Activated CD8-positive, alpha-beta memory T cell treated with anti-CD3 and anti-CD28 coated beads, Interleukin-2, amount 50 U/mL, for 4 hours (primary cell): ENCODE measurements at regions not wholly inside any gene's neighbourhood (a gene's known extent, or its start where the extent isn't known, plus 50 kb on each side); places are given as distances from the start of the nearest gene placed in this dataset.

Source experiments
- DNase-seq: peaks from one replicate; pipeline ENCODE4 v3.0.0-alpha.2; 2020

DNA sequence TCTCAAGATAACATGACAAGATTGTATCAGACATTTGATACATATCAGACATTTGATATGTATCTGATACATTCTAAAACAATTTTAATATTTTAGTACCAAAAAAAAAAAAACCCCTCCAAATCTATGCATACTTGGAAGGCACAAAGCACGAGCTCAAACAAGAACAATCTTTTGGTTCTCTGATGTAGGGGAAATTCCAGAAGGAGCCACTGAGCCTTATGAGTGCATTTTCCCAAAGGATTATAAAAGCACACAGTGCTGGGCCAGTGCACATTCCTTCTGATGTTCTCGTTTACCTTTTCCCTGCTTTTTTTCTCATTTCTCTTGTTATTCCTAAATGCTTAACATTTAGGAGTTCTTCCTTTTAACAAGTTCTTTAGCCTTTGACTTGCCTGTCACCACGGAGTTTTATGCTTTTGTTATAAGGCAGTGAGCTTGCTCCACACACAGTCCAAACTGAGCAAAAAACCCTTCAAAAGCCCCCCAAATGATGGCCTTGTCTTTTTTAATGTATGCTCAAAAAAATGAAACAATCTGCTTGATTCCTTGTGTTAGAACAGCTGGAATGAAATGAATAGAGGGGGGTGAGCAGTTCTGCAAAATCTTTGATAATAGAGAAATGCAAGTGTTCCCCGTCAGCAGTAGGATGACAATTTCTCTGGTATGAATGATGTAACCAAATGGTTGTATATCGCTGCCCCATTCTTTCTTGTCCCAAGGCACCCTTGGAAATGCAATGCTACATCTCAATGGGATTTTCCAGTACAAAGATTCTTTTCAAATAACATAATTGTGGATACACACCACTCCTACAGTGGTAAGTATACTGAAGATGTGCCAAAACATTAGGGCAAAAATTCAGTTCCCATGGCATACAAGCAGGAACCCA, 597.2 kb upstream of the ZEB2 start:
- DNase-seq, result no peak

DNA sequence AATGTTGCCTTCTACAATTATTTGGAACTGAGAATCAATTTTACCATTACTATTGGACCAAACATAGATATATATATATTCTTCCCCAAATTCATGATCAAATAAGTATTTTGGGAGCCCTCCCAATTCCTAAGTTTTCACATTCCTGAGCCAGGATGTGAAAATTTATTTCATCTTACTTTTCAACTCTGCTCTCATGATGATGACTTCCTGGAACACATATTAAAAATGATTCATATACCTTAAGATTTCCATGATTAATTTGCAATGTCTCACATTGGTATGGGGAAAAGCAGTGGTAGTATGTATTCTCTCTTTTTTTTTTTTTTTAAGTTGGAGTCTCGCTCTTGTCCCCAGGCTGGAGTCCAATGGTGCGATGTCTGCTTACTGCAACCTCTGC, 596.1 kb upstream of the ZEB2 start:
- no peak for DNase-seq

DNA sequence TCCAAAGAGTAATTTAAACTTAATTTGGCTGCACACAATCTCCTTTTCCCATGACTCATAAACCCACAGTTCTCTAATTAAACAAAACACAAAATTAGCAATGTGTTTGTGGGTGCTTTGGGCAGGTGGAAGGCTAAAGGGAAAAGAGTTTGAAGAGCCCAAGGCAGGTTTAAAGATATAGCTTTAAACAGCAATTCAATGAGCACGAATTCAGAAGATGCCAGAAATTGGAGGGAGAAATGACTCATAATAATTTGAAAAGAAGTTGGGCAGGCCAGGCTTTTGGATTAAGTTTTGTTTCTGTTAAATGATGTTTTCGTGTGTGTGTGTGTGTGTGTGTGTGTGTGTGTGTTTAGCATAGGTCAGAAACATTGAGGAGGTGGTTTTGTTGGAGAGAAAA, 594.8 kb upstream of the ZEB2 start:
- DNase-seq, result no peak

DNA sequence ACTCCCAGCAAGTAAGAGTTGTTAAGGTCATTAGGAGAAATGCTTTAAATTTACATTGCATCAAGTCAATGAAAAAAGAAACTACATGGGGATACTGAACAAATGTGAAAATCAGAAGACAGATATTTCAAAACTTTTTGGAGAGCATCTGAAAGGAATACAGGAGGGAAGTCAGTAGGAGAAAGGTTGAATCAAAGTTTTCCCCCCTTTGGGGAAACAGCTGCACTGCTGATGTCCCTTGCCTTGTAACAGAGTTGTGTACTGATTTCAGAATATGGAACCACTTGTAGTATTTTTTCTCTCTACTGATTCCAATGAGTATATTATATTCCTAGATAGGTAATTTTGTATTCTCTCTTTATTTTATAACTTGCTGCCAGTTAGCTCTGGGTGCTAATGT, 592.5 kb upstream of the ZEB2 start:
- DNase-seq, result no peak

DNA sequence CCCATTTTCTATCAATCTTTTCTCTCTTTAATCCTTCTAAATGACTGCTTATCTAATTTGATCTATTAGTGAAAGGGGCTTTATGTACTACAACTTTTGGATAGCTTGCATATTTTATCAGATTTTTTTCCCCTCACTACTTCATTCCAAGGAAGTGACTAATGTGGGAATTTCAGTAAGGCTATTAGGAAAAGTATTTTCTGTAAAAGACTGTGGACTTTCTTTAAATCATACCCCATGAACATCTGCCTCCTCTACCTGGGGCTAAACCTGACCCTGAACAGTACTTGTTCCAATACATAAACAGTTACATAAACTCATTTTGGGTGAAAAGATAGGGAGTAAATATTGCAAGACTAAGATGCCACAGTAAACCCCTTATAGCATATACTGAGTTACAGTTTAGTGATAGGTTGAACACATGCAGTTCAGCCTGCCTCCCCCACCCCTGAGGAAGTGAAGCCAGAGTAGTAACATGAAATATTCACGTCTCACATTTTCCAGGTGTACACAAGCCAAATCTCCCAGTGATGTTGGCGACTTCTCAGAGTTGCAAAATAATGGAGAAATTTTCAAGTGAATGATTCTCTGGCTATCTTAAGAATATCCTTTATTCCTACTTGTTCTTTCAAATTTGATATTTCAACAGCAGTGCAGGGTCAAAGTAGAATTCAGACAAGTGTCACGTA, 590.9 kb upstream of the ZEB2 start:
- DNase-seq, result no peak

DNA sequence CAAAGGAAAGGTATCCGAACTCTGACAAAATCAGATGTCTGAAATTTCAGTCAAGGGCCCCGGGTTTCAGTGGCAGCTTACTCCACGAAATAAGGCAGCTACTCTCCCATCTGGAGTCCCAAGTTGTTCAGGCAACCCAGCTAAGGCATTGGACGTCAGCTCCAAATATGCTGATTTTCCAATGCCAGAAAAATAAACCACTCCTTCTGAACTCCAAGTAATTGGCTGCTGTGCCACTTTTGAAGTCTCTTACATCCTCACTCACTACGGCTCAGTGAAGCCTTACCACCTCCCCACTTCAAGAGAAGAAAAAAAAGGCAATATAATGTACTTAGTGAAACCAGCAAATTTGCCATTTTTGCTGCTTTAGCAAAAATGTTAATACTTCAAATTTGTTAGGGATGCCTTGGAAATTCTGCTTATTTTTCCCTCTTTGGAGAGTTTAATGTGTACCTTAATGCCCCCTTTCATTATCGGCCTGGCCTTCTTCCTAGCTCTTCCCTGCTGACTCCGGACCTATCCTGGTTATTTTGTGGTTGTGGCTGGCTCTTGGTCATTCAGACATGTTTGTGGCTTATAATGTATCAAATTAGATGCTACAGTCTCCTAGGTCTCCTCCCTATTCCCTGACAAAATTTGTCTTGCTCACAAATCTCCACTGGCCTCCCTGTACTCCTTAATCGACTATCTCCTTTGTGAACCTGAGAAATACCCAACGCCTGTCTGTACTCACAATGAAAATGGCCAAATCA, 589.2 kb upstream of the ZEB2 start:
- no peak for DNase-seq

DNA sequence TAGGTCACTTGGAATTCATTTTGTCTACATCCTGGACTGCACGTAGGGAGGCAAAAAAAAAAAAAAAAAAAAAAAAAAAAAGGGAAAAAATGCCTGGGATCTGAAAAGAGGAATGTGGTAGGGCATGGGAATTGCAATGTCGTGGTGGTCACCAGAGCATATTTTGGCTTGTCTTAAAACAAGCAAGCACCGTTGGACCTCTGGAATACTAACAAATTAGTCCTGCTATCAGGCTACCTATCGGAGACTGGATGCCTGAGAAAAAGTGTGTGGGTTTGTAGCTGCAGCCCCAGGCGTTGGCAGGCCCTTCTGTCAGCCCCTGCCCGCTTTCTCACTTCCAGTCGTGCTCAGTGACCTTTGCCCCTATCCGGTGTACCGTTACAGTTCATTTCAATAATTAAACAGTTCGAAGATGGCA, 588.5 kb upstream of the ZEB2 start:
- no peak for DNase-seq

DNA sequence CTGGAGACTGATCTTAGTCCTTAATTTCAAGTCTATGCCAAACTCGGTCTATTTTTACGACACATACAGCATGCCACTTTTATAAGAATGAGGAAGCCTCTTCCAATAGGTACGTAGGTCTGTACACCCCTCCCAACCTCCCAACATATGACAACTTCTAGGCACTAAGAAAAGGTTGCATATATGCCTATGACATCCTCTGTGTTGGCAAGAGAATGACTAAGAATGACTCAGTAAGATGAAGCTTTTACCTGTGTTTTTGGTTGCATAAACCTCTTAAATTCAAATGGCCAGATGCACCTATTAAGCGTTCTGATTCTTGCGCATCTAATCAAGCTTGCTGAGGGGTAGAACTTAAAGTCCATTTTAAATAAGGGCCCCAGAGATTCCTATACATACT, 586.4 kb upstream of the ZEB2 start:
- no peak for DNase-seq

DNA sequence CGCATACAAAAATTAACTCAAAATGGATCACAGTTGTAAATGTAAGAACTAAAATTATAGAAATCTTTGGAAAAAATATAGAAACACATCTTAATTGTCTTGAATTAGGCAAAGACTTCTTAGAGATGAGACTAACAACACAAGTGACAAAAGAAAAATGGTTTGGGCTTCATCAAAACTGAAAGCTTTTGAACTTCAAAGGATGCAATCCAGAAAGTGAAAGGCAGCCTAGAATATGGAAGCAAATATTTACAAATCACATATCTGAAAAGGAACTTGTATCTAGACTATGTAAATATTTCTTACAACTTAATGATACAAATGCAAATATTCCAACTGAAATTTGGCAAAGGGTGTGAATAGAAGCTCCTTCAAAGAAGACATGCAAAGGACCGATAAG, 582.8 kb upstream of the ZEB2 start:
- DNase-seq, result no peak

DNA sequence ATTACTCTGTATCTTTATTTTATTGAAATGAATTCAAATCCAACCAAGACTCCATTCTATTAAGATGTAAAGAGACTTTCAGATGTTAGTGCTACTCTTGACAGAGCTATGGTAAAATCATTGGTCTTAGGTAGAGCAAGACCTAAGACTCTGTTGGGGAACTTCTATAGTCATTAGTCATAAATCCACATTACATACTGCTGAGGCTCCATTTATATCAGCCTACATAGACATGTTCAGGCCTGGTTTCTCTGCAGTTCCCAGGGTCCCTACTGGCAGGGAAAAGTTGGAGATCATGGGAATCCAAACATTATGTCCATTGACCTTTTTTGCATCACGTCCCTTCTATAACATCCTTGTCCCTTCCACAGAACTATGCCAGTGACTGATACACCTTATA, 580.4 kb upstream of the ZEB2 start:
- no peak for DNase-seq

DNA sequence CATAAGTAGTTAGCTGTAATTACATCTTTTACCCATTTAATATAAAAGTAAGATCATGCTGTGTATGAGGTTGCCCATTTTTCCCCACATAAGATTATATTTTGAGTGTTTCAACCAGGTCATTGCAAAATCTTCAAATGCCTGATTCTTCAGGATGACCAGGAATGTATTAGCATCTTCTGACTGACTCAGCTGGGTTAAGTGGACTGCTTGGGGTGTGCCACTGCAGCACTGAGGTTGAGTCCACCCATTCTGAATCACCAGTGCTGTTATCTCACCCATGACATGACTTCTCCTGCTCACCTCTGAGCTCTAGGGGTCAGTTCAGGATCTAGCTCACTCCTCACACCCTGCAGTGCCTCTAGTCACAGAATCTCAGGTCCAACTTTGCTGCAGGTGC, 576.7 kb upstream of the ZEB2 start:
- no peak for DNase-seq

DNA sequence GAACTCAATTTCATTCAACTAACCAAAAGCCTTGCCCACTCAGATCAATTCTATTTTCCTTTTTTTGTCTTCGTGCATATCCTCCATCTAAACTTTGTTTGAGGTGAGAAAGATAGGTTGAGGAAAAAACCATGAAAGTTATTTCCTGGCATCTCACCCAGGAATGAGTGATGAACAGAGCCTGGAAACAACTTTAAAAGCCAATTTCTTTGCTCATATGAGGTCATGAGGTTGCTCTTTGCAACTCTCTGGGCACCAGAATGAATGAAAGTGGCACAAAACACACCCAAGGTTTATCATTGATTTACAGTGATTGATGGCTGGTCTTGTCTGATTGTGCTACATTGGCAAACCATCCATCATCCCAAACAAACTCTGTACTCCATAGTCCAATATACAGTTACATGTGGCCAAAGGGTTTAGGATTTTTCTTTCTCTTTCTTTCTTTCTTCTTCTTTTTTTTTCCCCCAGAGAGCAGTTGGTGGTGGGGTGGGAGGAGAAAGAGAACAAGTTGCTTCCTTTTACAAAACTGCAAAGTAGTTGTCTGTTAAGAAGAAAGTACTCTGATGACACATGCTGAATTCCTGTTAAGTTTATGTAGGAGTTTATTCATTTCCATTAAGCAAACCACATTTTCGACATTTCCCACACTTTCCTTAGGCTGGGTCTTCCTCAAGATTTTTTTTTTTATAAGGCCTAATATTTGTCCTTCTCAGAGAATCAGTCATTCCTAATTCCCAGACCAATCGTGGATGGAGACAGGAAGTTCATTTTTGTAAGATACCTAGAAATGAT, 575.9 kb upstream of the ZEB2 start:
- no peak for DNase-seq

DNA sequence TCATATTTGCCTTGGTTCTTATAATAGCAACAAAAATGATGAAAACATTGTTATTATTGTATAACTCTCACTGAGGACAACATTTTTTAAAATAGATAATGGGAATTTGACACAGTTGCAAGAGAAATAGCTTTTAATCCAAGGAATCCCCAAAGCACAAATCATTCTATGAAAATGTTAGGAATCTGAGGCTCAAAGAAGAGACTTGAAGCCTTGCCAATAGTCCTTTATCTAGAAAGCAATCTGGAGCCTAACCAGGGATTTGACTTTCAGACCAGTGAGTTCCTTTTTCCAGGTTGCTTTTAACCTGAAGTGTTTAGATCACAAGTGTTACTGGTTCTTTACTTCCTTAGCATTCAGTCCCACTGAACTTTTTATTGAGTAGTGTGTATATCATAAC, 574.5 kb upstream of the ZEB2 start:
- DNase-seq, result no peak

DNA sequence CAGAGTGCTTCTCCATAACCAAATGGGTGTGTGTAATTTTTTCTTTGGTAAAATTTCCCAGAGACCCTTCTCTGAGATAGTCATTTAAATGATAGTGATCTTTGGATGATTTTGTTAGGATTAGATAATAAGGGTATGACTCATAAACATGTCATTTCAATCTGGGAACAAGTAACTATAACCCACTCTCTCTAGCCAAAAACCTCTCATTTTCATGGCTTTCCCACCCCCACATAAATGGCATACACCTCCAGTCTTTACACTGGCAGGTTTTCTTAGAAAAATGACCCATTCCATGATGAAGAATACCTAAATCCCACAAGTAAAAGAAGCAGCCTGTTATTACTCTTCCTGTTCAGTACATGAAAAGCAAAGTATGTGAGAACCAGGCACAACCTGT, 572.0 kb upstream of the ZEB2 start:
- DNase-seq, result no peak

DNA sequence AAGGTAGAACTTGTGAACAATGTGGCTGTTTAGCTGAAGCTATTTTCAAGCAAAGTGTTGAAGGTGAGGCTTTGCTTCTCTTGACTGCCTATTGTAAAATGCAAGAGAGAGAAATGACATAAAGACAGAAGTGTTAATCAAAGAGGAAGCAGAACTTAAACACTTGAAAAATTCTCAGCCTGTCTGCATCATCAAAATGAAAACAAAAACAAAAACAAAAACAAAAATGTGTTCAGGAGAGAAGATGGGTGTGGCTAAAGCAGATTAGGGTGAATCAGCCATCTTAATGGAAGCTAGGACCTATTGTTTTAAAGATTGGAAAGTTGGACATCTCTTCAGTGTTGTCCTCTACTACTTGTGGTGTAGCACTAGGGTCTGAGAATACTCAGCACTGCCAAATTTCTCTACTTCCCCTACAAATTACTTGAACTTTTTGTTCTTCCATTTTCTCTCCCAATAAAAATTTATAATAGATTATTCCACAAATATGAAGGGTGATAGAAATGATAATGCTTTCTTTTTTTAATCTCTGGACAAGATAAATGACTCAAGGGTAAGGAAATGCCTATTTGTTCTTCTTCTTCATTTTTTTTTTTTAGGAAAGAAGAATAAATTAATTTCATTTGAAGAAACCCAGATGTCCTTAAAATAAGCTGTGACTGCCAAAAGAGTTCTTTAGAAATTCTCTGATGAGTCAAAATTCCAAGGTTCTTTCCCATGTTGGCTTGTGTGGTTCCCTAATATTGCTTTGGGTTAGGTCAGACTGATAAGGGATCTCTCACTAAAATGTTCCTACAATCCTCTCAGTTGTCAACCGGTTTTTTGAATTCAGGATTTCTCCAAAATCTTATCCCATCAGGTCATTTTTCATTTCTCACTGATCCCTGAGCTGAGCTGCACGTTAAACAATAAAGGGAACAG, 571.2 kb upstream of the ZEB2 start:
- no peak for DNase-seq

DNA sequence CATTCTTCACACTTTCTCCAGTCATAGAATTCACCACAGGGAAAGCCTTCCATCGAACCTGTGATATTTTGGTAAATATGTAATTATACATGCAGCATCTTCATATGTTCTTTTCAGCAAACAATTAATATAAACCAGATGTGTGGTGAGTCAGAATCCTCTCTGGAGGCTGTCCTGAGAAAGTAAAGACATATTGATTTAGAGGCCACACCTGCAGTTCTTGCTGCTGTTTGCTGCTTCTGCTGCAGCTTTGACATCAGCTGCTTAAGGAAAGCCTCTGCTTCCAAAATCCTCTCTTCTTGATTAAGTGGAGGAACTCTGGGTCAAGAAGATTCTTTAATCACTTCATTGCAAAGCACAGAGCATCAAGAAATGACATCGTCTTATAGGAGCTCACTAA, 568.8 kb upstream of the ZEB2 start:
- no peak for DNase-seq

DNA sequence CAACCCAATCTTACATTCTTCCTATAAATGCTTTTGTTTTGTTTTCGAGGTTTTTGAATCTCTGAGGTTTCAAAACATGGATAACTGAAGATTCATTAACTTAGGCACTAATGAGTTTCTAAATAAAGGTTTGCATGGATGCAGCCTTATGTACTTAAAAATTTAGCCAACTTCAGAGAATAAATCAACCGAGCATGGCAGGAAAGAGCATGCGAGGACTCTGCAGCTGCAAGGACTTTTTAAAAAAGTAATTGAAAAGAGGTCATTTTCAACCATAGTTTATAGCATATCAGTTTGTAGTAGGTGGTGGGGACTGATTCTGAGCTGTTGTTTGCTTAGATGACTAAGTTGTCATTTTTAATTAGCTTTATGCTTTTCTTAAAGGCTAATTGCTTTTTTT, 567.0 kb upstream of the ZEB2 start:
- DNase-seq, result no peak

DNA sequence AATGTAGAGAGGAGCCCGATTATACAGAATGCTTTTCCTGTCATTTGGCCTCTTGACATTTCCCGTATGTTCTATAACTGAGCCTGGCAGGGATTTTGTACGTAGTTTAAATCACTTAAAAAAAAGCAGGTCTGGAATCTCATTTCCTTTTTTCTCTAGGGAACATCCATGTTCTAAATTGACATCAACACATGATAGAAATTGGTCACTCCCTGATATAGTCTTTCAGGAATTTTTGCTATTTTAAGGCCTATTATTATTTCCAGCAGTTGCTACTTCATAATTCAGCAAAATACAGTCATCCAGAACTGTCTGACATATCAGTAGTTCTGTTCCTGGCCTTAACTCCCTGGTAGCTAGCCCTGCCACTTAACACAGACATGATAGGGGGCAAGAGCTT, 565.7 kb upstream of the ZEB2 start:
- no peak for DNase-seq

DNA sequence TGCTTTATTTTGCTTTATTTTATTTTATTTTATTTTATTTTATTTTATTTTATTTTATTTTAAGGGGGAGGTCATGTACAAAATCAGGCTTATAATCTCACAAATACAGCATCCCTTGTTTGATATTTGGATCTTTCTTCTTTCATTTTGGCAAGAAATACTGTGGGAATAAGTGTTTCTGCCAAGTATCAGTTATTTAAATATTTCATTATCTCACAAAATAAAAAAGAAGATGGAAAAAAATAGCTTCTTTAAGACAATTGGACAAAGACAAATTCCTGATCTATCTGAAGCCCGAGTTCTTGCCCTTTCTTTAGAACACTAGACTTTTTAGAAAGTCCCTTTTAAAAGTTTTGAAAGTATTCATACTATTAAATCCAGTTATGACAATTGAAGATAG, 560.5 kb upstream of the ZEB2 start:
- no peak for DNase-seq

DNA sequence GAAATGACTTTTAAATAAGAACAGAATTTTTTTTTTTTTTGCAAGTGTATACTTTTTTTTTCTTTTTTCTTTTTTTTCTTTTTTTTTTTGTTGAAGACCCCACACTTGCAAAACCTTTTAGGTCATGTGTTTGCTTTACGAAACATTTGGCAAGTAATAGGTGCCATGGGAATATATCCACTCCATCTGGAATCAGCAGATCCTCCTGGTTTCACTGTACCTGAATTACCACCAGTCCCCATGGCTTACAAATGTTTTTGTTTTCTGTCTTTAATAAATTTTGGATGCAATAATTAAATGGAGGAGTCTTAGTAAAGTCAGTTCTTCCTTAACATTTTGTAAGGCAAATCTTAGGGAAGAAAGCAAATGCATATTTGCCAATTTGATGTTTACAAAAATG, 559.7 kb upstream of the ZEB2 start:
- DNase-seq, result no peak

DNA sequence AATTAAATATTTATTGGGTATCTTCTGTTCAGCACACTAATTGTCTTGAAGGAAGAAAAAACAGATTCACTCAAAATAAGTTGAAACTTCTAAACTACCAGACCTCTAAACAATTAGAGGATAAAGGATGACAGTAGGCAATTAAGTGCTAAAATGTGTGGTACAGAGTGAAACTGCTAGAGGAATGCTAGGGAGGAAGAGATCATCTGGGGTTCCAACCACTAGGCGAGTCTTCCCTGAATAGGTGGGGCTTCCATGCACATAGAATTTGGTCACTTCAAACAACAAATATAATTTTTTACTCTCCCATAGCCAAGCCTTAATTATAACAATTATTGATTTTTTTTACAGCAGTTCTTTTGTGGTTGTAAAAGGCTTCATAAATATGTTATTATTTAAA, 559.0 kb upstream of the ZEB2 start:
- no peak for DNase-seq

DNA sequence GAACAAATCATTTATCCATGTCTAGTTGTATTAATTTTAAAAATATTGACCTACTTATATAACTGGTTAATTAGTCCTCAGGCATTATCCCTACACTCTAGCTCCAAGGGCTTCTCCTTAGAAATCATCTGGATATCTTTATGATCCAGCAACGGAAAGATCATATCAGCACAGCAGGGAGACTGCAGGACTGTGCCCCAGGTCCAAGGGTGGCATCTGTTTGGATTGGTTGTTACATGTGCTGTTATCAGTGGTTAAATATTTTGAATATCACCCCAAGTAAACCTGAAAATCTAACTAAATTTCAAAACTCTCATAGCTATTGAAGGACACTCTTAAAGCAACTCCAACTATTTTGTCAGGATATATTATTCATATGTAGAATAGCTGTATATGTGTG, 556.2 kb upstream of the ZEB2 start:
- no peak for DNase-seq
